Coronary artery (tissue), 2 donors: ENCODE measurements at regions not wholly inside any gene's neighbourhood (a gene's known extent, or its start where the extent isn't known, plus 50 kb on each side); places are given as distances from the start of the nearest gene placed in this dataset.

Experiments used
- DNase-seq: peaks from one replicate; pipeline ENCODE4 v3.0.0-alpha.2; 2017; ENCODE audit warnings: low spot score
- H3K27ac ChIP-seq, 2 donors: fragments of 200-600 bp; sonication (generic); one replicate each; pipeline ENCODE4 v1.5.1; 2016 to 2019
- H3K4me3 ChIP-seq: fragments of 200-600 bp; sonication (generic); 2 replicates; pipeline ENCODE4 v1.5.1; 2016; ENCODE audit warnings: mild to moderate bottlenecking, moderate library complexity
- TF ChIP-seq, protein P1 (sequence below): fragments of 200-600 bp; sonication (generic); IDR thresholded peaks from one replicate; pipeline ENCODE4 v1.5.1; 2019; ENCODE audit warnings: antibody characterized with exemption

DNA sequence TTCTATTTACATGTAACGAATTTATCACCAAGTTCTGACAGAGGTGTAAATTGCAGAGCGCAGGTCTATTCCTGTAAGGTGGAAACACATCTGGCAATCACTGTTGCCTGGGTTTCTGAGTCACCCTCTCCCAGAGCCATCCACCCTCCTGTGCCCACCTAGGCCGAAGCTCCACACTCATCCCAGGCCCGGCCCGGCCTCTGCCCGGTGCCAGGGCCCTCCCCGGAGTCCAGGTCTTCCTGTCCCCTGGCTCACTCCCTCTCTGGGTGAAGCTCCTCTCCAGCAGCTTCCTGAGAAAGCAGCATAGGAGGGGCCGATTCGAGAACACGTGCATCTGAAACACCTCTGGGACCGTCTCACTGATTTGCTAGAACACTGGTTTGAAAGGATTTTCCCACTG is 308.2 kb downstream of the SHANK2 start:
- no peak overlapping the region for H3K4me3 ChIP-seq
- H3K27ac ChIP-seq: no peak overlapping the region
- TF ChIP-seq, protein P1, sequence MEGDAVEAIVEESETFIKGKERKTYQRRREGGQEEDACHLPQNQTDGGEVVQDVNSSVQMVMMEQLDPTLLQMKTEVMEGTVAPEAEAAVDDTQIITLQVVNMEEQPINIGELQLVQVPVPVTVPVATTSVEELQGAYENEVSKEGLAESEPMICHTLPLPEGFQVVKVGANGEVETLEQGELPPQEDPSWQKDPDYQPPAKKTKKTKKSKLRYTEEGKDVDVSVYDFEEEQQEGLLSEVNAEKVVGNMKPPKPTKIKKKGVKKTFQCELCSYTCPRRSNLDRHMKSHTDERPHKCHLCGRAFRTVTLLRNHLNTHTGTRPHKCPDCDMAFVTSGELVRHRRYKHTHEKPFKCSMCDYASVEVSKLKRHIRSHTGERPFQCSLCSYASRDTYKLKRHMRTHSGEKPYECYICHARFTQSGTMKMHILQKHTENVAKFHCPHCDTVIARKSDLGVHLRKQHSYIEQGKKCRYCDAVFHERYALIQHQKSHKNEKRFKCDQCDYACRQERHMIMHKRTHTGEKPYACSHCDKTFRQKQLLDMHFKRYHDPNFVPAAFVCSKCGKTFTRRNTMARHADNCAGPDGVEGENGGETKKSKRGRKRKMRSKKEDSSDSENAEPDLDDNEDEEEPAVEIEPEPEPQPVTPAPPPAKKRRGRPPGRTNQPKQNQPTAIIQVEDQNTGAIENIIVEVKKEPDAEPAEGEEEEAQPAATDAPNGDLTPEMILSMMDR: no peak
- no peak for DNase-seq

DNA sequence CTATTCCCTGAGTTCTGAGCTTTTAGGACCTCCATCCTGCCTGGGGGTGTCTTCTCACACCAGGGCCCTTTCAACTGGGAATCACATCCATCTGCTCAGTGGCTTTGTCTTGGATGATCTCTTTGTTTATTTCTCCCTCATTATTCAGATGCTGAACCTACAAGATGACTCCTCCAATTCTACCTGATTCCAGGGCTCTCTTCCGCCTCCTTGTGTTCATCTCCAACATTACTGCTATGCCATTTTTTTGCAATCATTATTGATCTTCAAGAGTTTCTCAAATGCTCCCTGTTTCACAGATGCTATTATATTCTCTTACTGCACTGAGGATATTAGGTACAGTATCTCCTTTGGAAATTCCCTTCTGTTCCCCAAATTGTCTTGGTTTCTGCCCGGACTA is 307.7 kb downstream of the SHANK2 start:
- TF ChIP-seq, protein P1: no peak
- no peak overlapping the region for H3K27ac ChIP-seq
- no peak overlapping the region for H3K4me3 ChIP-seq
- DNase-seq: no peak

DNA sequence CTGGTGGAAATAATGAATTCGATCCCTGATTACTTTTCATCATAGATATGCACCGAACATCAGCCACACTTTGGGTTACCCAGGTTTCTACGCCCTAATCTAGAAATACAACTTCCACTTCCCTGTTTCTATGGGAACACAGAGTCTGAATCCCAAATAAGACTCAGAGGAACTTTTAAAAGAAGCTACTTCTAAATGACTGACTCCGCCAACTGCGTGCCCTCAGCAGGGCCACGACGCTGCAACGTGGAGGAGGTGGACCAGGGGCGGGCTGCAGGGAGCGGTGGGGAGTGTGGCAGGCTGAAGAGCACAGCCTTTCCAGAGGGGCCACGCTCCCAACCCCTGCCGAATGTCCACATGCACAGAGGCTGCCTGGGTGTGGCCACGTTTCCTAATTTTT is 304.0 kb downstream of the SHANK2 start:
- no peak overlapping the region for H3K27ac ChIP-seq
- DNase-seq: no peak

DNA sequence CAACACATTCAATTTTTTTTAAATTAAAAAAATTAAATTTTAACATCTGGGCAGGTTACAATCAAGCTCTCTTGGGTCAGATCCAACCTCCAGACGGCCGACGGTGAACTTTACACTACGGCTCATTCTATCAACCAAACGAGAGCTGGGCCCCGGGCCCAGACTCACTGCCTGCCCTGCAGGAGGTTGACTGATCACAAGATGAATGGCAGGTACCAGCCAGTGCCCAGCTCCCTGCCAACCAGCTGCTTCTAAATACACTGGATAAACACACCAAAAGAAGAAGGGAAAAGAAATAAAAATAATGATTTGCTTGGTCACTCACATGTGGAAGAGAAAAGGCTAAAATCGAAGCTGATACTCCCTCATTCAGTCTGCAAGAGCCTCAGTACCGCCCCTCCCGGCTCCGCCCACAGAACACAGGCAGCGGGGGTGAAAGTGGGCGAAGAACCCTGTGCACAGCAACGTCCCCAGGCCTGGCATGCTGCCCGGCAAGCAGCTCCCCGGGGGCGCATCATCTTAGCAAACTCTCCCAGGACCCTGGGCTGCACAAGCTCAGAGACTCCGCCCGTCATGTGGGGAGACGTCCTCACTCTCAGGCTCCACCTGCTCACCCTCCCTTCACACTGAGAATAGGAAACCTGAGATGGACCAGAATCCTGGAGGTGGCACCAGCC is 303.4 kb downstream of the SHANK2 start:
- no peak for DNase-seq
- TF ChIP-seq, protein P1: no peak
- no peak overlapping the region for H3K4me3 ChIP-seq
- no peak overlapping the region for H3K27ac ChIP-seq

More for the DNA sequence above, 304.0 kb downstream of the SHANK2 start:
- TF ChIP-seq, protein P1: no peak
- no peak overlapping the region for H3K4me3 ChIP-seq

DNA sequence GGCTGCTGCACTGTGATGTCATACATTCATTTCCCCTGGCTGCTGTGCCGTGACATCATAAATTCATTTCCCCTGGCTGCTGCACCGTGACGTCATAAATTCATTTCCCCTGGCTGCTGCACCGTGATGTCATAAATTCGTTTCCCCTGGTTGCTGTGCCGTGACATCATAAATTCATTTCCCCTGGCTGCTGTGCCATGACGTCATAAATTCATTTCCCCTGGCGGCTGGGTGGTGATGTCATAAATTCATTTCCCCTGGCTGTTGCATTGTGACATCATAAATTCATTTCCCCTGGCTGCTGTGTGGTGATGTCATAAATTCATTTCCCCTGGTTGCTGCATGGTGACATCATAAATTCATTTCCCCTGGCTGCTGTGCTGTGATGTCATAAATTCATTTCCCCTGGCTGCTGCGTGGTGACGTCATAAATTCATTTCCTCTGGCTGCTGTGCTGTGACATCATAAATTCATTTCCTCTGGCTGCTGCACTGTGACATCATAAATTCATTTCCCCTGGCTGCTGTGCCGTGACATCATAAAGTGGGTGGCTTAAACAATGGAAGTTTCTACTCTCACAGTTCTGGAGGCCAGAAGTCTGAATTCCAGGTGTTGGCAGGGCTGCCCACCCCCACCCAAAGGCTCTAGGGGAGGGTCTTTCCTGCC is 301.1 kb downstream of the SHANK2 start:
- DNase-seq: no peak
- TF ChIP-seq, protein P1: no peak
- Histone ChIP-seq H3K4me3 (no peak overlapping the region), H3K27ac (no peak overlapping the region)

DNA sequence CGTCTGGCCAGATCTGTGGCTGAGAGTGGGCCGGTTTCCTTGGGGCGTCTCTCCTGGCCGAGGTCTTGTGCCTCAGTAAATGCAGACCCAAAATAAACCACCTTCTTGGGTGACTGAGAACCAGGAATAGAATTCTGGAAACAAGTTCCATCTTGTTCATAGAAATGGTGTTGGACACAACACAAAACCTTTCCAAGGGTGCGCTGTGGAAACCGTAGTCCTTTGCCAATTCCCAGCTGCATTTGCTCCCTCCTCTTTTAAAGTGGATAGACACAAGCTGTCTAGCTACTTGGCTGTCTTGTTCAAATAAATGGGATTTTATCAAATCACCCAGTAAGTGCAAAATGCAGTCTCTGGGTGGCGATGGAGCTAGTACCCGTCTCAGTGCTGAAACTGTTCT is 300.2 kb downstream of the SHANK2 start:
- Histone ChIP-seq H3K27ac (no peak overlapping the region), H3K4me3 (no peak overlapping the region)
- TF ChIP-seq, protein P1: no peak
- no peak for DNase-seq

DNA sequence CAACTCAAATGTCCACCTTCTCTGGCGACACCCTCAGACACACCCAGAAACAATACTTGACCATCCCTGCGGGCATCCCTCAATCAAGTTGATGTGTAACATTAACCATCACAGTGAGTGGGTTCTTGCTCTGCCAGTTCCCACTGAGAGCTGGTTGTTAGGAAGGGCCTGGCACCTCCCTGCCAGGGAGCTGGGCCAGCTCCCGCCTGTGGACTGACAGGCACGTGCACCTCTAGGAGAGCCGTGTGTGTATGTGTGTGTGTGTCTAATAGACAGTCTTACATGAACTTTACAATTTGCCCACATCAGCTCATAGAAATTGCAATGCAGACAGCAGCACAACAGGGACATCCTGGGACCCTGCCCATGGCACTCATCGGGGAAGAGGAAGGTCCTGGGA is 298.7 kb downstream of the SHANK2 start:
- no peak overlapping the region for H3K27ac ChIP-seq
- no peak for DNase-seq
- H3K4me3 ChIP-seq: no peak overlapping the region
- TF ChIP-seq, protein P1: no peak
